Fibroblast of lung (primary cell): ENCODE measurements at regions not wholly inside any gene's neighbourhood (a gene's known extent, or its start where the extent isn't known, plus 50 kb on each side); places are given as distances from the start of the nearest gene placed in this dataset.

ENCODE experiments used
- DNase-seq, 2 donors: peaks; one replicate each; pipeline versions ENCODE4 v3.0.0 to v3.0.0-alpha.2; 2010; ENCODE audit warnings: low read depth in 2 of 2
- H2AFZ ChIP-seq: 2 replicates; pipeline ENCODE4 v1.5.1; 2012; ENCODE audit warnings: low read length, control low read depth, inconsistent platforms
- H3K27ac ChIP-seq: 2 replicates; pipeline ENCODE4 v1.5.1; 2011; ENCODE audit warnings: low read length, control low read depth; ENCODE audit not compliant: insufficient read depth
- H3K27me3 ChIP-seq: 2 replicates; pipeline ENCODE4 v1.5.1; 2011; ENCODE audit warnings: mild to moderate bottlenecking, low read length; ENCODE audit not compliant: control insufficient read depth, insufficient read depth
- H3K36me3 ChIP-seq: 2 replicates; pipeline ENCODE4 v1.5.1; 2011; ENCODE audit warnings: low read length; ENCODE audit not compliant: control insufficient read depth, insufficient read depth
- H3K4me1 ChIP-seq: 2 replicates; pipeline ENCODE4 v1.5.1; 2011; ENCODE audit warnings: low read length; ENCODE audit not compliant: control insufficient read depth, insufficient read depth; ENCODE audit errors: extremely low read depth
- H3K4me2 ChIP-seq: 2 replicates; pipeline ENCODE4 v1.5.1; 2011; ENCODE audit warnings: low read length, control low read depth; ENCODE audit not compliant: insufficient read depth; ENCODE audit errors: extremely low read depth
- H3K4me3 ChIP-seq, 4 experiments: fragments of 200-600 bp in 1 of 4; sonication (generic) in 1 of 4; replicated peaks in 1 of 4; 2 replicates each; pipeline ENCODE4 v1.5.1; 2011 to 2016; ENCODE audit warnings: low read length in 4 of 4, low read depth in 3 of 4, mild to moderate bottlenecking in 3 of 4, control low read depth in 2 of 4, inconsistent platforms in 1 of 4, mixed read lengths in 1 of 4; ENCODE audit not compliant: insufficient read depth in 1 of 4; ENCODE audit errors: control extremely low read depth in 1 of 4
- H3K79me2 ChIP-seq: 2 replicates; pipeline ENCODE4 v1.5.1; 2012; ENCODE audit warnings: mild to moderate bottlenecking, low read length, inconsistent platforms; ENCODE audit not compliant: control insufficient read depth, insufficient read depth
- H3K9ac ChIP-seq: 2 replicates; pipeline ENCODE4 v1.5.1; 2011; ENCODE audit warnings: mild to moderate bottlenecking, low read length, control low read depth; ENCODE audit not compliant: insufficient read depth
- H3K9me3 ChIP-seq: 2 replicates; pipeline ENCODE4 v1.5.1; 2012; ENCODE audit warnings: low read depth, low read length; ENCODE audit not compliant: control insufficient read depth, insufficient read depth
- H4K20me1 ChIP-seq: 2 replicates; pipeline ENCODE4 v1.5.1; 2011; ENCODE audit warnings: low read length; ENCODE audit not compliant: control insufficient read depth, insufficient read depth; ENCODE audit errors: extremely low read depth
- EZH2 ChIP-seq: IDR thresholded peaks from 2 replicates; pipeline ENCODE4 v1.5.1; 2012; ENCODE audit warnings: low read length, control low read depth, mild to moderate bottlenecking; ENCODE audit errors: missing control alignments
- TF ChIP-seq, protein P1 (sequence below), 2 donors: IDR thresholded peaks in 1 of 2; conservative IDR thresholded peaks in 1 of 2; 1 replicate in 1 of 2; 2 replicates in 1 of 2; pipeline ENCODE4 v1.5.1; 2011 to 2012; ENCODE audit warnings: low read length in 2 of 2, control low read depth in 1 of 2, inconsistent platforms in 1 of 2, low read depth in 1 of 2, mild to moderate bottlenecking in 1 of 2

DNA sequence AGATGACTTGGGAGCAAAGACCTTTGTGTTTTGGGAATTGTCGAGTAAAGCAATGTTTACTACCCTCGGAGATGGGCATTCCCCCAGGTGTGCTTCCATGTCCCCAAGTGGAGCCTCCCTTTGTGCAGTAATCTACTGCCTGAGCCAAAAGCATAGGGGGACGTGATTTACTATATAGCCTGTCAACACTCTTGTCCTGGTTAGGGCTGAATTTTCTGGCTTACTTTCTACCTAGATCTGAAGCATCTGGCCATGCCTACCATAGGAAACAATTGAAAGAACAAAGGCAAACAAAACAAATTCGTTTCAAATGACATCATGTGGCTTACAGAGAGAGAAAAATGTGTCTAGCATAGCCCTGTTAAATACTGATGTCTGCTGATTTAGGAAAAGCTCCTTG is 350.6 kb downstream of the SAMD5 start:
- Histone ChIP-seq H3K27me3 (no peaks in the 10 kb centered on the region), H3K79me2 (no peaks in the 10 kb centered on the region), H3K4me2 (no peak overlapping the region), H3K27ac (no peak overlapping the region), H3K9ac (no peak overlapping the region), H4K20me1 (no peaks in the 10 kb centered on the region), H3K36me3 (no peaks in the 10 kb centered on the region), H3K4me1 (no peaks in the 10 kb centered on the region), H3K4me3 (no peak overlapping the region), H2AFZ (no peak overlapping the region), H3K9me3 (no peaks in the 10 kb centered on the region)
- no peak for DNase-seq
- no peak for TF ChIP-seq EZH2
- TF ChIP-seq, protein P1, sequence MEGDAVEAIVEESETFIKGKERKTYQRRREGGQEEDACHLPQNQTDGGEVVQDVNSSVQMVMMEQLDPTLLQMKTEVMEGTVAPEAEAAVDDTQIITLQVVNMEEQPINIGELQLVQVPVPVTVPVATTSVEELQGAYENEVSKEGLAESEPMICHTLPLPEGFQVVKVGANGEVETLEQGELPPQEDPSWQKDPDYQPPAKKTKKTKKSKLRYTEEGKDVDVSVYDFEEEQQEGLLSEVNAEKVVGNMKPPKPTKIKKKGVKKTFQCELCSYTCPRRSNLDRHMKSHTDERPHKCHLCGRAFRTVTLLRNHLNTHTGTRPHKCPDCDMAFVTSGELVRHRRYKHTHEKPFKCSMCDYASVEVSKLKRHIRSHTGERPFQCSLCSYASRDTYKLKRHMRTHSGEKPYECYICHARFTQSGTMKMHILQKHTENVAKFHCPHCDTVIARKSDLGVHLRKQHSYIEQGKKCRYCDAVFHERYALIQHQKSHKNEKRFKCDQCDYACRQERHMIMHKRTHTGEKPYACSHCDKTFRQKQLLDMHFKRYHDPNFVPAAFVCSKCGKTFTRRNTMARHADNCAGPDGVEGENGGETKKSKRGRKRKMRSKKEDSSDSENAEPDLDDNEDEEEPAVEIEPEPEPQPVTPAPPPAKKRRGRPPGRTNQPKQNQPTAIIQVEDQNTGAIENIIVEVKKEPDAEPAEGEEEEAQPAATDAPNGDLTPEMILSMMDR (conservative IDR thresholded peaks at IDR 0.05 in 1 of 2, IDR thresholded peaks at IDR 0.05 in 1 of 2; ENCODE audit: low read depth in 1 of 2, low read length in 2 of 2), result no peak

DNA sequence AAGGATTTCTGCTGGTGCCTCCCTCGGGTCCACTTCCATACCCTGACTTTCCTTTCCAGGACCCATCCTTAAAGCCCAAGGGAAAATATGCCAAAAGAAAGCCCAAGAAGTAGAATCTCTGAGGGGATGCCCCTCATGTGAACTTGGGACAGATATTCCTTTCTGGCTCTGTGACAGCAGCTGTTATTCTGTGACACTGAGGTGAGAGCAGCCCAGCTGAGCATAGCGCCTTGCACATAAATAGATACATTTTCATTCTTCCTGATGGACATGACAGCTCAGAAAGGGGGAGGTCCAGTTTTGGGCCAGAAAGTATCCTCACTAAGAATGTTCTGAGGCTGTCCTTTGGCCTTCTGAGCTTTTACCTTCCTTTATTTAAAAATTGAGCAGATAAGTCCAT is 353.2 kb downstream of the SAMD5 start:
- no peak for DNase-seq
- Histone ChIP-seq H3K36me3 (no peaks in the 10 kb centered on the region), H2AFZ (no peak overlapping the region), H3K4me1 (no peaks in the 10 kb centered on the region), H3K27me3 (no peaks in the 10 kb centered on the region), H3K9ac (no peak overlapping the region), H3K4me2 (no peak overlapping the region), H3K9me3 (no peaks in the 10 kb centered on the region), H3K79me2 (no peaks in the 10 kb centered on the region), H4K20me1 (no peaks in the 10 kb centered on the region), H3K4me3 (no peak overlapping the region), H3K27ac (no peak overlapping the region)
- TF ChIP-seq, protein P1 (conservative IDR thresholded peaks at IDR 0.05 in 1 of 2, IDR thresholded peaks at IDR 0.05 in 1 of 2; ENCODE audit: low read depth in 1 of 2, low read length in 2 of 2), result no peak
- TF ChIP-seq EZH2, result no peak

DNA sequence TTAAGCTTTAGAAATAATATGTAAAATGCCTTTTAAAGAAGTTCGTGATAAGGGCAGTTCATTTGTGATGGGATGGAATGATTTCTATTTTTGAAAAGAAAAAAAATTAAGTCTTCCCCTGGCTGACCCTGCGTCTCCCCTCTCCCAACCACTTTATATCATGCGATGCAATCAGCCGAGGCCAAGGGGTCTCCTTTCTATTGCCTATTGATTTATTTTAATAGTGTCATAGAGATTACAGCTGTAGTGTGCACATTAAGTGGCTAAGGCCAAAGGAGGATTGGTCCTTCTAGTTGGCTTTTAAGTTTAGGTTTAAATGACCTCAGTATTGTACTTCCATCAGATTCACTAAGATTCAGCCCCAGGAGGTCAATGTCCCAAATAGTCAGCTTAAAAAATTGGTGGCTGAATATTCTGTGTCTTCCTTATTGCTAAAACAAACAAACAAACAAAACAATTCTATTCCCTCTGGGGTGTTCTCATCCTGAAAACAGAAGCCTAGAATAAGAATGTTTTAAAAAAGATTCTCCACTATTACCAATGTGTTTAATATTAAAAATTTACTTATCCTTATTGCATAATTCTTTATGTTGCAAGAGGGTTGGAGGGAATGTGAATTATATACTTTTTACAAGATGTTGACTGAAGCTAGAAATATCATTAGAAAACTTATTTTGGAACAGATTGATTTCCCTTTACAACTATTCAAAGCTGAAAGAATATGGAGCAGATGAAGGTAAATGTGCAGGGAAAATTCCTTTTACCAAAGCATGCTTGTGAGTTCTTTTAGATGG is 359.1 kb downstream of the SAMD5 start:
- Histone ChIP-seq H3K4me1 (peaks cover 2% of the 10 kb centered on the region), H4K20me1 (no peaks in the 10 kb centered on the region), H3K4me3 (no peak overlapping the region), H3K9ac (no peak overlapping the region), H3K27me3 (no peaks in the 10 kb centered on the region), H3K9me3 (no peaks in the 10 kb centered on the region), H3K27ac (no peak overlapping the region), H3K36me3 (no peaks in the 10 kb centered on the region), H3K4me2 (no peak overlapping the region), H3K79me2 (no peaks in the 10 kb centered on the region), H2AFZ (no peak overlapping the region)
- DNase-seq, result peak in 1 of 2 donors; percentile 33
- TF ChIP-seq EZH2, result no peak
- TF ChIP-seq, protein P1 (conservative IDR thresholded peaks at IDR 0.05 in 1 of 2, IDR thresholded peaks at IDR 0.05 in 1 of 2; ENCODE audit: low read depth in 1 of 2, low read length in 2 of 2), result no peak
